ENCODE measurements at regions not wholly inside any gene's neighbourhood (a gene's known extent, or its start where the extent isn't known, plus 50 kb on each side); places are given as distances from the start of the nearest gene placed in this dataset.

DNA sequence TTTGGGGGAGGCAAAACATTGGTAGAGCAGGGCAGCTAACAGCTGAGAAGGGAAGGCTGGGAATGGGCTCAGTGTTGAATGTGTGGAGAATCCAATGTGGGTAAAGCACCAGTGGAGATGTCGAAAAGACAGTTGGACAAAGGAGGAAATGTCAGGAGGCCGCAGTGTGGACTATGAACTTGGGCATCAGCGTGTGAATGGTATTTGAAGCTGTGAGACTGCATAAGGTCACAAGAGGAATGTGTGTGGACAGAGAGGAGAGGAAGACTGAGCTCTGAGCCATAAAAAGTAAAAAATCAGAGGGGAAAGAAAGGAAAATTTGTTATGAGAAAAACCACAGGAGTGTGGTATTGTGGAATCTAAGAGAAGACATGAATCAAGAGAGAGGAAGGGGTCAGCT is 99.4 kb upstream of the ADAMTS16 start:
- TF ChIP-seq, protein P1, sequence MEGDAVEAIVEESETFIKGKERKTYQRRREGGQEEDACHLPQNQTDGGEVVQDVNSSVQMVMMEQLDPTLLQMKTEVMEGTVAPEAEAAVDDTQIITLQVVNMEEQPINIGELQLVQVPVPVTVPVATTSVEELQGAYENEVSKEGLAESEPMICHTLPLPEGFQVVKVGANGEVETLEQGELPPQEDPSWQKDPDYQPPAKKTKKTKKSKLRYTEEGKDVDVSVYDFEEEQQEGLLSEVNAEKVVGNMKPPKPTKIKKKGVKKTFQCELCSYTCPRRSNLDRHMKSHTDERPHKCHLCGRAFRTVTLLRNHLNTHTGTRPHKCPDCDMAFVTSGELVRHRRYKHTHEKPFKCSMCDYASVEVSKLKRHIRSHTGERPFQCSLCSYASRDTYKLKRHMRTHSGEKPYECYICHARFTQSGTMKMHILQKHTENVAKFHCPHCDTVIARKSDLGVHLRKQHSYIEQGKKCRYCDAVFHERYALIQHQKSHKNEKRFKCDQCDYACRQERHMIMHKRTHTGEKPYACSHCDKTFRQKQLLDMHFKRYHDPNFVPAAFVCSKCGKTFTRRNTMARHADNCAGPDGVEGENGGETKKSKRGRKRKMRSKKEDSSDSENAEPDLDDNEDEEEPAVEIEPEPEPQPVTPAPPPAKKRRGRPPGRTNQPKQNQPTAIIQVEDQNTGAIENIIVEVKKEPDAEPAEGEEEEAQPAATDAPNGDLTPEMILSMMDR (IDR thresholded peaks at IDR 0.05) = no peak
- TF ChIP-seq POLR2A (IDR thresholded peaks at IDR 0.05; ENCODE audit: low read length) (no peak), ZNF302 (CRISPR knock-in tag; IDR thresholded peaks at IDR 0.05) (no peak)
